Vagina (tissue), 2 donors: ENCODE measurements at regions not wholly inside any gene's neighbourhood (a gene's known extent, or its start where the extent isn't known, plus 50 kb on each side); places are given as distances from the start of the nearest gene placed in this dataset.

Experiments
- POLR2A ChIP-seq, 2 donors: fragments of 450-650 bp; IDR thresholded peaks; one replicate each; pipeline ENCODE4 v1.6.1; 2017; ENCODE audit warnings: antibody characterized with exemption in 2 of 2, mild to moderate bottlenecking in 2 of 2, moderate library complexity in 2 of 2
- POLR2AphosphoS5 ChIP-seq, 2 donors: sonication (generic); formaldehyde crosslinking; IDR thresholded peaks; one replicate each; pipeline ENCODE4 v1.9.0; 2017; ENCODE audit warnings: antibody characterized with exemption in 2 of 2, mild to moderate bottlenecking in 2 of 2, low read depth in 1 of 2; ENCODE audit not compliant: insufficient read depth in 1 of 2
- TF ChIP-seq, protein P1 (sequence below), 3 experiments: fragments of 450-650 bp in 2 of 3; fragments of 200-600 bp in 1 of 3; sonication (generic) in 1 of 3; IDR thresholded peaks; one replicate each; pipeline ENCODE4 v1.5.1; 2017 to 2019; ENCODE audit warnings: antibody characterized with exemption in 3 of 3, mild to moderate bottlenecking in 2 of 3, moderate library complexity in 2 of 3

DNA sequence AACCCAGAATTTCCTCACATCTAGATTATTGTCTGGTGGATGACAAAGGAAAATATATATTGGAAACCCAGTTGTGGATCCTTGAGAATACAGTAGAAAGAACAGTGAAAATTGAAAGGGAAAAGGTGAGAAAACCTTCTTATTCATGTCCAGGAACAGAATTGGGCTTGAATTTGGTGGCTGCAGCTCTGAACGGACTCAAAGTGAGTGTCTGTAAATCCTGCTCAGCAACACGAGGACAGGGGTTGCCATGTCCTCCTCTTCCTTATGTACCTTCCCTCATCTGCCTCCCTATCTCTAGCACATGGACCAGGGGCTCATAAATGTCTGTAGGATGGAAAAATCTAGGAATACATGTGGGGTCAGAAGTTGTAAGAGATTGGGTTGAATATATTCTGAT lies 152.2 kb downstream of the RPIA start:
- TF ChIP-seq POLR2A (IDR thresholded peaks at IDR 0.05) (no peak), POLR2AphosphoS5 (IDR thresholded peaks at IDR 0.05; ENCODE audit: insufficient read depth in 1 of 2, low read depth in 1 of 2) (no peak)
- TF ChIP-seq, protein P1, sequence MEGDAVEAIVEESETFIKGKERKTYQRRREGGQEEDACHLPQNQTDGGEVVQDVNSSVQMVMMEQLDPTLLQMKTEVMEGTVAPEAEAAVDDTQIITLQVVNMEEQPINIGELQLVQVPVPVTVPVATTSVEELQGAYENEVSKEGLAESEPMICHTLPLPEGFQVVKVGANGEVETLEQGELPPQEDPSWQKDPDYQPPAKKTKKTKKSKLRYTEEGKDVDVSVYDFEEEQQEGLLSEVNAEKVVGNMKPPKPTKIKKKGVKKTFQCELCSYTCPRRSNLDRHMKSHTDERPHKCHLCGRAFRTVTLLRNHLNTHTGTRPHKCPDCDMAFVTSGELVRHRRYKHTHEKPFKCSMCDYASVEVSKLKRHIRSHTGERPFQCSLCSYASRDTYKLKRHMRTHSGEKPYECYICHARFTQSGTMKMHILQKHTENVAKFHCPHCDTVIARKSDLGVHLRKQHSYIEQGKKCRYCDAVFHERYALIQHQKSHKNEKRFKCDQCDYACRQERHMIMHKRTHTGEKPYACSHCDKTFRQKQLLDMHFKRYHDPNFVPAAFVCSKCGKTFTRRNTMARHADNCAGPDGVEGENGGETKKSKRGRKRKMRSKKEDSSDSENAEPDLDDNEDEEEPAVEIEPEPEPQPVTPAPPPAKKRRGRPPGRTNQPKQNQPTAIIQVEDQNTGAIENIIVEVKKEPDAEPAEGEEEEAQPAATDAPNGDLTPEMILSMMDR (IDR thresholded peaks at IDR 0.05), result no peak
